ENCODE measurements at regions not wholly inside any gene's neighbourhood (a gene's known extent, or its start where the extent isn't known, plus 50 kb on each side); places are given as distances from the start of the nearest gene placed in this dataset.

DNA sequence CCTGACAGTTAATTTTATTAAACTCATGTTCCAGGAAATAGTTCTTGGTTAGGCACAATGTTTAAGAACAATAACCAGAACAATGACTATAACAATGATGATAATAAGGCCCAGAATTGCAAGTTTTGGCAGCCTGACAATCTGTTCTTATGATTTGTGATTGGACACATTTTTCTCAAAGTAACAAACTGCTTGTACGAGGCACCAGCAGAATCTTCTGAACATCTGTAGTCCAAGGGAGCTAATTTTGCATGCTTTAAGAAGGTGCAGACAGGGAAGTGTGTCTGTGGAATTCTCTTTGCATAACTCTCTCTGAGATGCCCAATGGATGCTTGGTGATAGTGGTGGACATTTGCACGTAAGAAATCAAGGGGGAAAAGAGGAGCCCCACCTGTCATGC lies 709.3 kb downstream of the SLC4A3 start:
- ATAC-seq (no peak), DNase-seq (no peak)
- Mint-ChIP-seq H3K4me1 (ENCODE audit: low read depth) (no peaks in the 10 kb centered on the region), H3K36me3 (ENCODE audit: low read depth) (no peaks in the 10 kb centered on the region), H3K27ac (no peak overlapping the region), H3K4me3 (no peak overlapping the region), H3K9me3 (ENCODE audit: insufficient read depth) (no peaks in the 10 kb centered on the region), H3K27me3 (ENCODE audit: low read depth) (no peaks in the 10 kb centered on the region)
- ChIA-PET POLR2A (no interaction called here), CTCF (no interaction called here)

- ATAC-seq = no peak
- no peak overlapping the region for H3K4me3 Mint-ChIP-seq
- no peaks in the 10 kb centered on the region for H3K27me3 Mint-ChIP-seq (ENCODE audit: low read depth)
- ChIA-PET CTCF (no interaction called here), POLR2A (no interaction called here)
- no peaks in the 10 kb centered on the region for H3K36me3 Mint-ChIP-seq (ENCODE audit: low read depth)
- no peak for DNase-seq
- H3K27ac Mint-ChIP-seq = no peak overlapping the region
- H3K9me3 Mint-ChIP-seq (ENCODE audit: insufficient read depth) = no peaks in the 10 kb centered on the region
- no peaks in the 10 kb centered on the region for H3K4me1 Mint-ChIP-seq (ENCODE audit: low read depth)
These were observed 710.4 kb downstream of the SLC4A3 start for GRCh38 chr2:220337611-220338440.

DNA sequence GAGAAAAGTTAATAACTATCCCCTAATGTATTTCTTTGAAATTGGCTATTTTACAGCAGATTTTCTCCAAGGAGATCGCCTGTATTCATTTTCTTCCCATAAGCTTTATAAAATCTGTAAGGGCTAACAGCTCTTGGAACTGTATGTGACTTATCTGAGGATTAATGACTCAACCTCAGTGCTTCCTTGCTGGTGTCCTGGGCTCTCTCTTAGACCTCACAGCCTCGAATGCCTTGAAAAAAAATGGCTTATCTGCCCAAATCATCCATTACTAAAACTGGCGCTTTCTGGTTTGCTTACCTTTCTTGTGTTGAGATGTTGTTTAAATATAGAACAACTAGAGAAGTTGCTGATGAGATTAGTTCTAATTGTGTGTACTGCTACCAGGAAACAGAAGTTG lies 713.6 kb downstream of the SLC4A3 start:
- Mint-ChIP-seq H3K36me3 (ENCODE audit: low read depth) (no peaks in the 10 kb centered on the region), H3K9me3 (ENCODE audit: insufficient read depth) (no peaks in the 10 kb centered on the region), H3K27me3 (ENCODE audit: low read depth) (no peaks in the 10 kb centered on the region), H3K4me3 (no peak overlapping the region), H3K4me1 (ENCODE audit: low read depth) (no peaks in the 10 kb centered on the region), H3K27ac (no peak overlapping the region)
- ATAC-seq (no peak), DNase-seq (no peak)
- ChIA-PET POLR2A (no interaction called here), CTCF (no interaction called here)

- H3K4me1 Mint-ChIP-seq (ENCODE audit: low read depth) = no peaks in the 10 kb centered on the region
- ATAC-seq (no peak), DNase-seq (no peak)
- H3K27me3 Mint-ChIP-seq (ENCODE audit: low read depth) = no peaks in the 10 kb centered on the region
- CTCF ChIA-PET = no interaction called here
- H3K4me3 Mint-ChIP-seq = no peak overlapping the region
- H3K36me3 Mint-ChIP-seq (ENCODE audit: low read depth) = no peaks in the 10 kb centered on the region
- no peaks in the 10 kb centered on the region for H3K9me3 Mint-ChIP-seq (ENCODE audit: insufficient read depth)
- no peak overlapping the region for H3K27ac Mint-ChIP-seq
- POLR2A ChIA-PET = no interaction called here
These were observed 719.5 kb downstream of the SLC4A3 start for GRCh38 chr2:220346919-220347318.

DNA sequence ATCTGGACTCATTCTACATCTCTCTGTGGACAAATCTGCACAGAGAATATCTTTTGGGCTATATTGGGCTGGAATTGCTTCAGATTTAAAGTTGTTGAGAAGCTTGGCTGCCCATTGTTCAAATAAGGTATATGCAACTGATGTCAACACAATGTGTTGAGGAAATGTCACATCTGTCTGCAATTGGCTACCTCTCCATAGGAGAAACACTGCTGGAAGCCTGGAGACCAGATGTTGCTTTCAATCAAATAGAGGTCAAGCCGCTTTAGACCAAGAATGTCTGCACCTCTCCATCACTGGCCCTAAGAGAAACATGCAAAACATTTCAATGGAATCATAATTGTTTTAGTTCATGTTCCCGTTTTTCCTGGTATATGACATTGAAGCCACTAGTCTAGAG lies 720.2 kb downstream of the SLC4A3 start:
- H3K36me3 Mint-ChIP-seq (ENCODE audit: low read depth) = no peaks in the 10 kb centered on the region
- CTCF ChIA-PET = no interaction called here
- POLR2A ChIA-PET = no interaction called here

DNA sequence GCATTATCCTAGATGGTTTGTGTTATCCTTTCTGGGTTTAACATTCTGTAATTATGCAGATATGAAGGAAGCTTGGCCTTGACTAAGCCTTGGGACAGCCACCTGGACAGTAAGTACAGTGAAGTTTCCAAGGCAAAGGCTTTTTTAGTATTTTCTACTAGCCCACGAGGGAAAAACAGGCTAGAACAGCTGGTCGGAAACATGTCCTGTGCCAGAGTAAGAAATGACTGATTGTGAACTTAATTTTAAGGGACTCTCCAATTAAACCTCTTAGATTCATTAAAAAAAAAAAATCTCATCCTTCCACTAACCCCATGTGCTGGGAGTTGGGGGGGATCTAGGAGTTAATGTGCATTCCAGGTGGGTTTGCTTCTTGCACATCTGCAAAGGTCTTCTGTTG lies 720.8 kb downstream of the SLC4A3 start:
- H3K27me3 Mint-ChIP-seq (ENCODE audit: low read depth) = no peaks in the 10 kb centered on the region
- POLR2A ChIA-PET = no interaction called here
- no peak for ATAC-seq
- CTCF ChIA-PET = no interaction called here
- DNase-seq = no peak
- no peaks in the 10 kb centered on the region for H3K4me1 Mint-ChIP-seq (ENCODE audit: low read depth)
- H3K4me3 Mint-ChIP-seq = no peak overlapping the region
- no peak overlapping the region for H3K27ac Mint-ChIP-seq
- H3K9me3 Mint-ChIP-seq (ENCODE audit: insufficient read depth) = no peaks in the 10 kb centered on the region
- H3K36me3 Mint-ChIP-seq (ENCODE audit: low read depth) = no peaks in the 10 kb centered on the region

More for the DNA sequence above, 720.2 kb downstream of the SLC4A3 start:
- H3K4me3 Mint-ChIP-seq = no peak overlapping the region
- DNase-seq = no peak
- H3K9me3 Mint-ChIP-seq (ENCODE audit: insufficient read depth) = no peaks in the 10 kb centered on the region
- H3K4me1 Mint-ChIP-seq (ENCODE audit: low read depth) = no peaks in the 10 kb centered on the region
- ATAC-seq = no peak
- H3K27ac Mint-ChIP-seq = no peak overlapping the region
- no peaks in the 10 kb centered on the region for H3K27me3 Mint-ChIP-seq (ENCODE audit: low read depth)

- Mint-ChIP-seq H3K27ac (no peak overlapping the region), H3K27me3 (ENCODE audit: low read depth) (no peaks in the 10 kb centered on the region), H3K4me3 (no peak overlapping the region), H3K9me3 (ENCODE audit: insufficient read depth) (no peaks in the 10 kb centered on the region), H3K4me1 (ENCODE audit: low read depth) (no peaks in the 10 kb centered on the region), H3K36me3 (ENCODE audit: low read depth) (no peaks in the 10 kb centered on the region)
- DNase-seq = no peak
- no peak for ATAC-seq
- ChIA-PET POLR2A (no interaction called here), CTCF (no interaction called here)
These were observed 726.5 kb downstream of the SLC4A3 start for GRCh38 chr2:220353897-220354296.

- Mint-ChIP-seq H3K27me3 (ENCODE audit: low read depth) (no peaks in the 10 kb centered on the region), H3K4me3 (no peak overlapping the region), H3K36me3 (ENCODE audit: low read depth) (no peaks in the 10 kb centered on the region), H3K4me1 (ENCODE audit: low read depth) (no peaks in the 10 kb centered on the region), H3K9me3 (ENCODE audit: insufficient read depth) (no peaks in the 10 kb centered on the region), H3K27ac (no peak overlapping the region)
- DNase-seq = no peak
- ChIA-PET CTCF (no interaction called here), POLR2A (no interaction called here)
- no peak for ATAC-seq
These were observed 728.6 kb downstream of the SLC4A3 start for GRCh38 chr2:220356076-220356475.

- H3K27me3 Mint-ChIP-seq (ENCODE audit: low read depth) = no peaks in the 10 kb centered on the region
- no peak for ATAC-seq
- no peaks in the 10 kb centered on the region for H3K36me3 Mint-ChIP-seq (ENCODE audit: low read depth)
- no peak overlapping the region for H3K27ac Mint-ChIP-seq
- ChIA-PET CTCF (no interaction called here), POLR2A (no interaction called here)
- H3K4me1 Mint-ChIP-seq (ENCODE audit: low read depth) = no peaks in the 10 kb centered on the region
- H3K4me3 Mint-ChIP-seq = no peak overlapping the region
- no peak for DNase-seq
- peaks cover 5% of the 10 kb centered on the region for H3K9me3 Mint-ChIP-seq (ENCODE audit: insufficient read depth)
These were observed 737.6 kb downstream of the SLC4A3 start for GRCh38 chr2:220365023-220365422.

- H3K4me3 Mint-ChIP-seq = no peak overlapping the region
- DNase-seq (no peak), ATAC-seq (no peak)
- peaks cover 3% of the 10 kb centered on the region for H3K9me3 Mint-ChIP-seq (ENCODE audit: insufficient read depth)
- no peaks in the 10 kb centered on the region for H3K36me3 Mint-ChIP-seq (ENCODE audit: low read depth)
- H3K27ac Mint-ChIP-seq = no peak overlapping the region
- H3K4me1 Mint-ChIP-seq (ENCODE audit: low read depth) = no peaks in the 10 kb centered on the region
- CTCF ChIA-PET = no interaction called here
- H3K27me3 Mint-ChIP-seq (ENCODE audit: low read depth) = no peaks in the 10 kb centered on the region
- POLR2A ChIA-PET = no interaction called here
These were observed 739.3 kb downstream of the SLC4A3 start for GRCh38 chr2:220366765-220367164.

- ChIA-PET POLR2A (no interaction called here), CTCF (no interaction called here)
- Mint-ChIP-seq H3K27ac (no peak overlapping the region), H3K4me1 (ENCODE audit: low read depth) (no peaks in the 10 kb centered on the region), H3K27me3 (ENCODE audit: low read depth) (no peaks in the 10 kb centered on the region), H3K9me3 (ENCODE audit: insufficient read depth) (no peaks in the 10 kb centered on the region), H3K36me3 (ENCODE audit: low read depth) (no peaks in the 10 kb centered on the region), H3K4me3 (no peak overlapping the region)
- ATAC-seq = no peak
- DNase-seq = no peak
These were observed 743.3 kb downstream of the SLC4A3 start for GRCh38 chr2:220370764-220371163.

DNA sequence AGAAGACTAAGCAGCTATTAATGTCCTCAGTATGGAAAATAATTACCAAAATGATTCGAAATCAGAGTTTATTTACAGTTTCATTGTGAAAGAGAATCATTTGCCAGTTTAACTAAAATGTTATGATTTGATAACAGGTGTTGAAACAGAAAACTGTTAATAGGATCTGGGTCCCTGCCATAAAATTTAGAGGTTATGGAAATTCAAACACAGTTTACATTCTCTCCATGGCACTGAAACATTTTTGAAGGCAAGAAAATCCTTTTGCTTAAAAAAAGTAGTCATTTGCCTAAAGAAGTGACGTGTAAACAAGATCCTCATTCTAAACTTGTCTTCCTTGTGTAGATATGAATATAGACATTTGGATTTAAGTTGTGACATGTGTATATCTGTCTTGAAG lies 743.8 kb downstream of the SLC4A3 start:
- H3K36me3 Mint-ChIP-seq (ENCODE audit: low read depth) = no peaks in the 10 kb centered on the region
- no peaks in the 10 kb centered on the region for H3K4me1 Mint-ChIP-seq (ENCODE audit: low read depth)
- no peak overlapping the region for H3K4me3 Mint-ChIP-seq
- CTCF ChIA-PET = no interaction called here
- H3K27me3 Mint-ChIP-seq (ENCODE audit: low read depth) = no peaks in the 10 kb centered on the region
- H3K27ac Mint-ChIP-seq = no peak overlapping the region
- DNase-seq (no peak), ATAC-seq (no peak)
- no peaks in the 10 kb centered on the region for H3K9me3 Mint-ChIP-seq (ENCODE audit: insufficient read depth)
- POLR2A ChIA-PET = no interaction called here

DNA sequence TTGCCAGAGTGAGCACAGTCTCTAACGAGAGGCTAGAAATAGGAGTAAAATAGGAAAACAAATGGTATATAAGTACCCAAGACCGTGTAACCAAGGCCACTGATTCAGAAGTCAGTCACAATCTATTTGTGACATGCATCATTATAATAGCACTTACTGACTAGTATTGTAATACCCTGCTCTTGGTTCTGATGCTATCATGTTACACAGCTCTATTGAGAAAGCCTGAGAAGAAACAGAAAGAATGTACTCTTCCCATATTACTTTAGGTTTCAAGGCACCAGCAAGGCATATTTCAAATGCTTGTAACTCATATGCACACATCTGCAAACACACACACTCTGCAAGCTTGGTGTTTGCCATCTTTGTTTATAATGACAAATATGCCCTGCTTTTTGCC lies 746.4 kb downstream of the SLC4A3 start:
- H3K4me1 Mint-ChIP-seq (ENCODE audit: low read depth) = no peaks in the 10 kb centered on the region
- no peak for DNase-seq
- CTCF ChIA-PET = interaction anchor here (0.6 kb wide), 1 partner anchor 97 kb away, joined by 3 read pairs; no protein-coding TSS in a partner anchor
- no peak for ATAC-seq
- no peak overlapping the region for H3K4me3 Mint-ChIP-seq
- H3K27ac Mint-ChIP-seq = no peak overlapping the region
- POLR2A ChIA-PET = no interaction called here
- H3K36me3 Mint-ChIP-seq (ENCODE audit: low read depth) = no peaks in the 10 kb centered on the region
- H3K9me3 Mint-ChIP-seq (ENCODE audit: insufficient read depth) = no peaks in the 10 kb centered on the region
- no peaks in the 10 kb centered on the region for H3K27me3 Mint-ChIP-seq (ENCODE audit: low read depth)
